ENCODE measurements at regions not wholly inside any gene's neighbourhood (a gene's known extent, or its start where the extent isn't known, plus 50 kb on each side); places are given as distances from the start of the nearest gene placed in this dataset.

- CTCF ChIA-PET: interaction anchor here (0.5 to 1.2 kb wide), 2 partner anchors 46 to 250 kb away, joined by 3 read pairs; no protein-coding TSS in a partner anchor
- no peak overlapping the region for H3K27ac ChIP-seq (ENCODE audit: control insufficient read depth, insufficient read depth)
- FAIRE-seq (no peak), DNase-seq (ENCODE audit: low read depth, low spot score) (no peak), ATAC-seq (peak; percentile 47; the same call in 1 of the 3 replicates)
- SMC1A ChIA-PET (ENCODE audit: uncharacterized antibody, unreplicated experiment): interaction anchor here (0.5 to 1.8 kb wide), 7 partner anchors 8 to 187 kb away, joined by 3 to 5 read pairs (median 3); no protein-coding TSS in a partner anchor
- intact Hi-C loops (cut with micrococcal nuclease; ENCODE audit: unreplicated experiment) (no loop called here), in situ Hi-C loops (cut with MboI) (no loop called here)
- H3K79me2 ChIP-seq (ENCODE audit: control insufficient read depth, insufficient read depth, low read length): no peaks in the 10 kb centered on the region
- WGBS (ENCODE audit: insufficient coverage, insufficient replicate concordance, low lambda C conversion rate, missing lambda C conversion rate): 22% methylated on average over 5 of the region's 5 CpGs
- no peak overlapping the region for H3K4me2 ChIP-seq (ENCODE audit: control insufficient read depth, insufficient read depth)
- no peak overlapping the region for H3K9ac ChIP-seq (ENCODE audit: control insufficient read depth, insufficient read depth, low read length)
- no peak overlapping the region for H2AFZ ChIP-seq (ENCODE audit: control insufficient read depth, low read depth, low read length)
- H4K20me1 ChIP-seq (ENCODE audit: control insufficient read depth, insufficient read depth): no peaks in the 10 kb centered on the region
- no peaks in the 10 kb centered on the region for H3K4me1 ChIP-seq (ENCODE audit: control insufficient read depth, insufficient read depth, low read length)
- no TSS peak for BruUV-seq (replicated peaks)
- H3K4me3 ChIP-seq: no peak overlapping the region
- RAD21 ChIA-PET (ENCODE audit: unreplicated experiment): interaction anchor here (1.2 kb wide), 1 partner anchor 643 kb away, joined by 3 read pairs; no protein-coding TSS in a partner anchor
- no peaks in the 10 kb centered on the region for H3K36me3 ChIP-seq (ENCODE audit: control insufficient read depth in 2 of 2, insufficient read depth in 2 of 2, low read length in 1 of 2)
- no peaks in the 10 kb centered on the region for H3K27me3 ChIP-seq (replicated peaks in 1 of 2; ENCODE audit: control insufficient read depth in 2 of 2, insufficient read depth in 2 of 2, low read length in 1 of 2)
- POLR2A ChIA-PET: no interaction called here
- TF ChIP-seq MXI1 (IDR thresholded peaks at IDR 0.05; ENCODE audit: low read depth, low read length): no peak
- TF ChIP-seq ZBED1 (IDR thresholded peaks at IDR 0.05; ENCODE audit: borderline replicate concordance): no peak
- H3K9me3 ChIP-seq (replicated peaks; ENCODE audit: control insufficient read depth, insufficient read depth, low read length): no peaks in the 10 kb centered on the region
Measured at GRCh38 chr7:46565253-46566096, 644.4 kb upstream of the IGFBP3 start.

GRCh38 chr7:46559194-46559832 lies 638.2 kb upstream of the IGFBP3 start:
- DNase-seq (ENCODE audit: low read depth, low spot score) (no peak), ATAC-seq (no peak; the same call in 2 of the 3 replicates), FAIRE-seq (no peak)
- Histone ChIP-seq H3K27me3 (replicated peaks in 1 of 2; ENCODE audit: control insufficient read depth in 2 of 2, insufficient read depth in 2 of 2, low read length in 1 of 2) (no peaks in the 10 kb centered on the region), H3K4me1 (ENCODE audit: control insufficient read depth, insufficient read depth, low read length) (no peaks in the 10 kb centered on the region), H3K4me3 (no peak overlapping the region), H3K9ac (ENCODE audit: control insufficient read depth, insufficient read depth, low read length) (no peak overlapping the region), H3K36me3 (ENCODE audit: control insufficient read depth in 2 of 2, insufficient read depth in 2 of 2, low read length in 1 of 2) (no peaks in the 10 kb centered on the region), H2AFZ (ENCODE audit: control insufficient read depth, low read depth, low read length) (no peak overlapping the region), H3K79me2 (ENCODE audit: control insufficient read depth, insufficient read depth, low read length) (no peaks in the 10 kb centered on the region), H3K9me3 (replicated peaks; ENCODE audit: control insufficient read depth, insufficient read depth, low read length) (no peaks in the 10 kb centered on the region), H4K20me1 (ENCODE audit: control insufficient read depth, insufficient read depth) (no peaks in the 10 kb centered on the region), H3K4me2 (ENCODE audit: control insufficient read depth, insufficient read depth) (no peak overlapping the region), H3K27ac (ENCODE audit: control insufficient read depth, insufficient read depth) (no peak overlapping the region)
- in situ Hi-C loops (cut with MboI): no loop called here
- no TSS peak for BruUV-seq (replicated peaks)
- POLR2A ChIA-PET: interaction anchor here (1.0 kb wide), 1 partner anchor 9 kb away, joined by 3 read pairs; no protein-coding TSS in a partner anchor
- TF ChIP-seq SRF (IDR thresholded peaks at IDR 0.05; ENCODE audit: low read depth in 2 of 2, low read length in 2 of 2): no peak
- TF ChIP-seq KDM1A (IDR thresholded peaks at IDR 0.05; ENCODE audit: borderline replicate concordance): no peak
- TF ChIP-seq MTA2 (IDR thresholded peaks at IDR 0.05; ENCODE audit: low read depth): no peak
- TF ChIP-seq IRF3 (IDR thresholded peaks at IDR 0.05): no peak
- peak; percentile 43; the same call in 1 of the 2 replicates for TF ChIP-seq NR2C1 (IDR thresholded peaks at IDR 0.05)
- 0 out of 2 replicates have a peak, but pooled peaks have one; percentile 19 for TF ChIP-seq NR2F1 (conservative IDR thresholded peaks at IDR 0.05)
- CTCF ChIA-PET: interaction anchor here (0.7 to 1.4 kb wide), 3 partner anchors 9 to 637 kb away, joined by 3 to 5 read pairs (median 4); no protein-coding TSS in a partner anchor
- SMC1A ChIA-PET (ENCODE audit: uncharacterized antibody, unreplicated experiment): interaction anchor here (0.8 to 1.9 kb wide), 14 partner anchors 9 to 201 kb away, joined by 3 to 6 read pairs (median 4); no protein-coding TSS in a partner anchor
- RAD21 ChIA-PET (ENCODE audit: unreplicated experiment): interaction anchor here (1.1 to 2.0 kb wide), 3 partner anchors 9 to 201 kb away, joined by 6 to 8 read pairs (median 8); no protein-coding TSS in a partner anchor
- 29% methylated on average over 7 of the region's 7 CpGs for WGBS (ENCODE audit: insufficient coverage, insufficient replicate concordance, low lambda C conversion rate, missing lambda C conversion rate)
- intact Hi-C loops (cut with micrococcal nuclease; ENCODE audit: unreplicated experiment): no loop called here
